Neural cell (in vitro differentiated cells): ENCODE measurements at regions not wholly inside any gene's neighbourhood (a gene's known extent, or its start where the extent isn't known, plus 50 kb on each side); places are given as distances from the start of the nearest gene placed in this dataset.
"Not testable (repeated sequence)": the region's sequence is repeated elsewhere in the genome, so short reads cannot be mapped to it uniquely, and the experiment has no call there.

Experiments
- H2AFZ ChIP-seq: fragments of 200-600, 300-800 bp; sonication (generic), shearing (Covaris generic); 2 replicates; pipeline ENCODE4 v1.6.0; 2014; ENCODE audit warnings: low read depth, mild to moderate bottlenecking, antibody characterized with exemption, low read length, moderate library complexity
- H3F3A ChIP-seq: fragments of 200-600 bp; shearing (Covaris generic); 2 replicates; pipeline ENCODE4 v1.6.1; 2016; ENCODE audit warnings: mild to moderate bottlenecking, moderate library complexity, mixed read lengths, antibody characterized with exemption, low read length; ENCODE audit not compliant: insufficient read depth, poor library complexity, severe bottlenecking
- H3K27ac ChIP-seq: fragments of 200-600, 300-800 bp; sonication (generic), shearing (Covaris generic); 2 replicates; pipeline ENCODE4 v1.5.1; 2014; ENCODE audit warnings: mild to moderate bottlenecking, low read length, moderate library complexity
- H3K27me3 ChIP-seq: fragments of 300-800, 200-600 bp; sonication (generic), shearing (Covaris generic); 2 replicates; pipeline ENCODE4 v1.6.0; 2014; ENCODE audit warnings: mild to moderate bottlenecking, low read depth, low read length, moderate library complexity; ENCODE audit not compliant: insufficient read depth
- H3K36me3 ChIP-seq: fragments of 300-800, 200-600 bp; sonication (generic), shearing (Covaris generic); 2 replicates; pipeline ENCODE4 v1.5.1; 2014; ENCODE audit warnings: mild to moderate bottlenecking, antibody characterized with exemption, low read length, moderate library complexity; ENCODE audit not compliant: insufficient read depth
- H3K4me2 ChIP-seq: fragments of 300-800, 200-600 bp; sonication (generic), shearing (Covaris generic); 2 replicates; pipeline ENCODE4 v1.6.0; 2014; ENCODE audit warnings: mild to moderate bottlenecking, low read length
- H3K4me3 ChIP-seq: fragments of 300-800, 200-600 bp; sonication (generic), shearing (Covaris generic); 2 replicates; pipeline ENCODE4 v1.5.1; 2014; ENCODE audit warnings: mild to moderate bottlenecking, low read length, moderate library complexity
- H3K79me2 ChIP-seq: fragments of 200-600 bp; shearing (Covaris generic); replicated peaks from 2 replicates; pipeline ENCODE4 v1.6.0; 2014; ENCODE audit warnings: mild to moderate bottlenecking, low read length, moderate library complexity; ENCODE audit not compliant: insufficient read depth
- H3K9ac ChIP-seq: fragments of 300-800, 200-600 bp; sonication (generic), shearing (Covaris generic); 2 replicates; pipeline ENCODE4 v1.6.1; 2016; ENCODE audit warnings: mild to moderate bottlenecking, low read length, mixed read lengths
- H3K9me2 ChIP-seq: fragments of 200-600 bp; shearing (Covaris generic); 2 replicates; pipeline ENCODE4 v1.6.1; 2016; ENCODE audit warnings: mild to moderate bottlenecking, low read length, mixed read lengths; ENCODE audit not compliant: insufficient read depth
- H3K9me3 ChIP-seq: fragments of 200-600, 300-800 bp; sonication (generic), shearing (Covaris generic); 2 replicates; pipeline ENCODE4 v1.6.1; 2016; ENCODE audit warnings: mild to moderate bottlenecking, mixed run types, low read length, moderate library complexity, mixed read lengths
- H4K20me1 ChIP-seq: fragments of 200-600 bp; shearing (Covaris generic); 2 replicates; pipeline ENCODE4 v1.6.1; 2016; ENCODE audit warnings: mild to moderate bottlenecking, mixed run types; ENCODE audit not compliant: insufficient read depth
- CTCF ChIP-seq: fragments of 450-650 bp; IDR thresholded peaks from 2 replicates; pipeline ENCODE4 v1.5.1; 2014; ENCODE audit warnings: antibody characterized with exemption, mild to moderate bottlenecking, moderate library complexity; ENCODE audit not compliant: poor library complexity, severe bottlenecking
- EP300 ChIP-seq: fragments of 450-650 bp; conservative IDR thresholded peaks from 2 replicates; pipeline ENCODE4 v1.6.1; 2014; ENCODE audit warnings: antibody characterized with exemption, mild to moderate bottlenecking, moderate library complexity; ENCODE audit not compliant: poor library complexity, severe bottlenecking
- EZH2 ChIP-seq: fragments of 200-600, 300-800 bp; shearing (Covaris generic), sonication (generic); IDR thresholded peaks from 2 replicates; pipeline ENCODE4 v1.6.1; 2014; ENCODE audit warnings: antibody characterized with exemption, low read length, borderline replicate concordance, mild to moderate bottlenecking; ENCODE audit not compliant: insufficient read depth, poor library complexity, severe bottlenecking
- MXI1 ChIP-seq: fragments of 450-650 bp; conservative IDR thresholded peaks from 2 replicates; pipeline ENCODE4 v1.6.1; 2014; ENCODE audit warnings: antibody characterized with exemption, mild to moderate bottlenecking; ENCODE audit not compliant: poor library complexity, severe bottlenecking
- POLR2AphosphoS5 ChIP-seq: IDR thresholded peaks from 2 replicates; pipeline ENCODE4 v1.6.1; 2012
- RAD21 ChIP-seq: fragments of 450-650 bp; conservative IDR thresholded peaks from 2 replicates; pipeline ENCODE4 v1.6.1; 2014; ENCODE audit warnings: antibody characterized with exemption, mild to moderate bottlenecking, moderate library complexity
- SMC3 ChIP-seq: fragments of 450-650 bp; conservative IDR thresholded peaks from 2 replicates; pipeline ENCODE4 v1.6.1; 2014; ENCODE audit warnings: antibody characterized with exemption, mild to moderate bottlenecking, moderate library complexity; ENCODE audit not compliant: poor library complexity
- TAF1 ChIP-seq: IDR thresholded peaks from 2 replicates; pipeline ENCODE4 v1.6.1; 2012; ENCODE audit warnings: low read depth
- TF ChIP-seq, protein P1 (sequence below): IDR thresholded peaks from 2 replicates; pipeline ENCODE4 v1.6.1; 2012; ENCODE audit warnings: borderline replicate concordance

GRCh38 chr11:92082652-92083051 lies 142.0 kb upstream of the FAT3 start:
- H3K9me2 ChIP-seq, result no peaks in the 10 kb centered on the region
- H3K9me3 ChIP-seq, result no peaks in the 10 kb centered on the region
- no peak for TF ChIP-seq SMC3
- no peak for TF ChIP-seq MXI1
- no peak for TF ChIP-seq RAD21
- TF ChIP-seq EP300, result no peak
- no peak for TF ChIP-seq TAF1
- TF ChIP-seq CTCF, result no peak
- no peak for TF ChIP-seq EZH2
- TF ChIP-seq, protein P1, sequence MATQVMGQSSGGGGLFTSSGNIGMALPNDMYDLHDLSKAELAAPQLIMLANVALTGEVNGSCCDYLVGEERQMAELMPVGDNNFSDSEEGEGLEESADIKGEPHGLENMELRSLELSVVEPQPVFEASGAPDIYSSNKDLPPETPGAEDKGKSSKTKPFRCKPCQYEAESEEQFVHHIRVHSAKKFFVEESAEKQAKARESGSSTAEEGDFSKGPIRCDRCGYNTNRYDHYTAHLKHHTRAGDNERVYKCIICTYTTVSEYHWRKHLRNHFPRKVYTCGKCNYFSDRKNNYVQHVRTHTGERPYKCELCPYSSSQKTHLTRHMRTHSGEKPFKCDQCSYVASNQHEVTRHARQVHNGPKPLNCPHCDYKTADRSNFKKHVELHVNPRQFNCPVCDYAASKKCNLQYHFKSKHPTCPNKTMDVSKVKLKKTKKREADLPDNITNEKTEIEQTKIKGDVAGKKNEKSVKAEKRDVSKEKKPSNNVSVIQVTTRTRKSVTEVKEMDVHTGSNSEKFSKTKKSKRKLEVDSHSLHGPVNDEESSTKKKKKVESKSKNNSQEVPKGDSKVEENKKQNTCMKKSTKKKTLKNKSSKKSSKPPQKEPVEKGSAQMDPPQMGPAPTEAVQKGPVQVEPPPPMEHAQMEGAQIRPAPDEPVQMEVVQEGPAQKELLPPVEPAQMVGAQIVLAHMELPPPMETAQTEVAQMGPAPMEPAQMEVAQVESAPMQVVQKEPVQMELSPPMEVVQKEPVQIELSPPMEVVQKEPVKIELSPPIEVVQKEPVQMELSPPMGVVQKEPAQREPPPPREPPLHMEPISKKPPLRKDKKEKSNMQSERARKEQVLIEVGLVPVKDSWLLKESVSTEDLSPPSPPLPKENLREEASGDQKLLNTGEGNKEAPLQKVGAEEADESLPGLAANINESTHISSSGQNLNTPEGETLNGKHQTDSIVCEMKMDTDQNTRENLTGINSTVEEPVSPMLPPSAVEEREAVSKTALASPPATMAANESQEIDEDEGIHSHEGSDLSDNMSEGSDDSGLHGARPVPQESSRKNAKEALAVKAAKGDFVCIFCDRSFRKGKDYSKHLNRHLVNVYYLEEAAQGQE, result no peak
- no peak for TF ChIP-seq POLR2AphosphoS5
- no peak overlapping the region for H3K27ac ChIP-seq
- H3K27me3 ChIP-seq, result no peaks in the 10 kb centered on the region
- no peaks in the 10 kb centered on the region for H3K36me3 ChIP-seq
- no peaks in the 10 kb centered on the region for H3K79me2 ChIP-seq
- no peak overlapping the region for H3K9ac ChIP-seq
- H4K20me1 ChIP-seq, result no peaks in the 10 kb centered on the region
- H3K4me3 ChIP-seq, result no peak overlapping the region
- H2AFZ ChIP-seq, result no peak overlapping the region
- H3F3A ChIP-seq, result no peaks in the 10 kb centered on the region
- no peak overlapping the region for H3K4me2 ChIP-seq

DNA sequence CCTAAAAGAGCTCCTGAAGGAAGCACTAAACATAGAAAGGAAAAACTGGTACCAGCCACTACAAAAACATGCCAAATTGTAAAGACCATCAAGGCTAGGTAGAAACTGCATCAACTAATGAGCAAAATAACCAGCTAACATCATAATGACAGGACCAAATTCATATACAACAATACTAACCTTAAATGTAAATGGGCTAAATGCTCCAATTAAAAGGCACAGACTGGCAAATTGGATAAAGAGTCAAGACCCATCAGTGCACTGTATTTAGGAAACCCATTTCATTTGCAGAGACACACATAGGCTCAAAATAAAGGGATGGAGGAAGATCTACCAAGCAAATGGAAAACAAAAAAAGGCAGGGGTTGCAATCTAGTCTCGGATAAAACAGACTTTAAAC lies 150.1 kb upstream of the FAT3 start:
- H3K4me3 ChIP-seq, H3K36me3 ChIP-seq, H3K79me2 ChIP-seq, H3K9ac ChIP-seq, H3K27ac ChIP-seq, H3K9me3 ChIP-seq, H3K27me3 ChIP-seq, H3K4me2 ChIP-seq, H3F3A ChIP-seq, H3K9me2 ChIP-seq, H2AFZ ChIP-seq, H4K20me1 ChIP-seq: not testable (repeated sequence)

- H3K4me3 ChIP-seq, result no peak overlapping the region
- no peaks in the 10 kb centered on the region for H3K27me3 ChIP-seq
- no peaks in the 10 kb centered on the region for H3K9me3 ChIP-seq
- no peaks in the 10 kb centered on the region for H3K9me2 ChIP-seq
- no peak for TF ChIP-seq SMC3
- no peak for TF ChIP-seq EZH2
- TF ChIP-seq CTCF, result no peak
- no peak for TF ChIP-seq MXI1
- no peak for TF ChIP-seq EP300
- TF ChIP-seq, protein P1, result no peak
- no peak for TF ChIP-seq RAD21
- no peak for TF ChIP-seq TAF1
- H3K27ac ChIP-seq, result no peak overlapping the region
- H4K20me1 ChIP-seq, result no peaks in the 10 kb centered on the region
- no peak overlapping the region for H3K9ac ChIP-seq
- no peaks in the 10 kb centered on the region for H3F3A ChIP-seq
- H3K36me3 ChIP-seq, result no peaks in the 10 kb centered on the region
- H3K79me2 ChIP-seq, result no peaks in the 10 kb centered on the region
- H2AFZ ChIP-seq, result no peak overlapping the region
- no peak overlapping the region for H3K4me2 ChIP-seq
These were observed 153.0 kb upstream of the FAT3 start for GRCh38 chr11:92071660-92072059.
